ENCODE measurements at regions not wholly inside any gene's neighbourhood (a gene's known extent, or its start where the extent isn't known, plus 50 kb on each side); places are given as distances from the start of the nearest gene placed in this dataset.

DNA sequence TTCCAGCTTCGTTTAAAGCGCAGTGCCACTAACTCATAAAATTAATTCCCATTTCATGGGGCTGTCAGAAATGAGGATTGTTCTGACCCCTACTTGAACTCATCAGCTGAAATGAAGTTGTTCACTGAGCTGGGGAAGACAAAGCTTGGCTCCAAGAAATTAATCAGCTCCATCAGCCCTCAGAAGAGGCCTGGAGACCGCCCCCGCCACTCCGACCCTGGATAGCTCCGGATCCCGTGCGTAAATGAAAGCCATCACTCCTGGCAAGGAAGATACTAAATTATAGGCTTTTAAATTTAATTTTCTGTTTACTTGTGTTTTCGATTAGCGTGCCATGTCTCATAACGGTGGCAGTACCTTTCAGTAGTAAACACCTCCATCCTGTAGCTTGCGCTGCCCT lies 142.8 kb upstream of the IRX2 start (continued):
- TF ChIP-seq, protein P1, sequence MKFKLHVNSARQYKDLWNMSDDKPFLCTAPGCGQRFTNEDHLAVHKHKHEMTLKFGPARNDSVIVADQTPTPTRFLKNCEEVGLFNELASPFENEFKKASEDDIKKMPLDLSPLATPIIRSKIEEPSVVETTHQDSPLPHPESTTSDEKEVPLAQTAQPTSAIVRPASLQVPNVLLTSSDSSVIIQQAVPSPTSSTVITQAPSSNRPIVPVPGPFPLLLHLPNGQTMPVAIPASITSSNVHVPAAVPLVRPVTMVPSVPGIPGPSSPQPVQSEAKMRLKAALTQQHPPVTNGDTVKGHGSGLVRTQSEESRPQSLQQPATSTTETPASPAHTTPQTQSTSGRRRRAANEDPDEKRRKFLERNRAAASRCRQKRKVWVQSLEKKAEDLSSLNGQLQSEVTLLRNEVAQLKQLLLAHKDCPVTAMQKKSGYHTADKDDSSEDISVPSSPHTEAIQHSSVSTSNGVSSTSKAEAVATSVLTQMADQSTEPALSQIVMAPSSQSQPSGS (CRISPR knock-in tag; IDR thresholded peaks at IDR 0.05; ENCODE audit: borderline replicate concordance, low read depth): no peak
- TF ChIP-seq HMGA2 (CRISPR knock-in tag; IDR thresholded peaks at IDR 0.05): no peak
- TF ChIP-seq, protein P2, sequence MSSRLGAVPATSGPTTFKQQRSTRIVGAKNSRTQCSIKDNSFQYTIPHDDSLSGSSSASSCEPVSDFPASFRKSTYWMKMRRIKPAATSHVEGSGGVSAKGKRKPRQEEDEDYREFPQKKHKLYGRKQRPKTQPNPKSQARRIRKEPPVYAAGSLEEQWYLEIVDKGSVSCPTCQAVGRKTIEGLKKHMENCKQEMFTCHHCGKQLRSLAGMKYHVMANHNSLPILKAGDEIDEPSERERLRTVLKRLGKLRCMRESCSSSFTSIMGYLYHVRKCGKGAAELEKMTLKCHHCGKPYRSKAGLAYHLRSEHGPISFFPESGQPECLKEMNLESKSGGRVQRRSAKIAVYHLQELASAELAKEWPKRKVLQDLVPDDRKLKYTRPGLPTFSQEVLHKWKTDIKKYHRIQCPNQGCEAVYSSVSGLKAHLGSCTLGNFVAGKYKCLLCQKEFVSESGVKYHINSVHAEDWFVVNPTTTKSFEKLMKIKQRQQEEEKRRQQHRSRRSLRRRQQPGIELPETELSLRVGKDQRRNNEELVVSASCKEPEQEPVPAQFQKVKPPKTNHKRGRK (CRISPR knock-in tag; IDR thresholded peaks at IDR 0.05; ENCODE audit: borderline replicate concordance): no peak

DNA sequence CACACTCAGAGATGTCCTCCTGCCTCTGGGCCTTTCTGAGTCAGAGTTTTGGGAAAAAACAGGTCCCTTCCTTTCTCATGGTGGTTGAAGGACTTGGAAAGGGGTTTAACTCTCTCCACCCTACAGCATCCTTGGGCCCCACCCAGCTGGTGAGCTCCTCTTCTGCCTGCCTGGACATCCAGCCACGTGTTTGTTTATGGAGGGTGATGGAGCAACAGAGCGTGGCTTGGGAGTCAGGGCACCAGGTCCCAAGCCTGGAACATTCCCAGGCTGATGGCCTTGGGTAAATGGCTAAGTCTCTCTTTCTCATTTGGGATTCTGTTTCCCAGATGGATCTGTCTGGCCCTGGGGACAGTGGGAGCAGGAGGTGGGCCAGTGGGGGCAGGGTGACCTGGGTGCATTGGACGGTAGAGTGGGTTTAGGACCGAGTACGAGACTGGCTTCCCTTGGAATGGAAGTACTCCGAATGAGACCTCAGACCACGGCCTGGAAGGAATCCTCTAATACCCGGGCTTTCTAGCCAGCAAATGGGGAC lies 141.1 kb upstream of the IRX2 start:
- no peak for ATAC-seq
- CTCF ChIA-PET: no interaction called here
- H3K27ac Mint-ChIP-seq: no peak overlapping the region
- TF ChIP-seq, protein P3, sequence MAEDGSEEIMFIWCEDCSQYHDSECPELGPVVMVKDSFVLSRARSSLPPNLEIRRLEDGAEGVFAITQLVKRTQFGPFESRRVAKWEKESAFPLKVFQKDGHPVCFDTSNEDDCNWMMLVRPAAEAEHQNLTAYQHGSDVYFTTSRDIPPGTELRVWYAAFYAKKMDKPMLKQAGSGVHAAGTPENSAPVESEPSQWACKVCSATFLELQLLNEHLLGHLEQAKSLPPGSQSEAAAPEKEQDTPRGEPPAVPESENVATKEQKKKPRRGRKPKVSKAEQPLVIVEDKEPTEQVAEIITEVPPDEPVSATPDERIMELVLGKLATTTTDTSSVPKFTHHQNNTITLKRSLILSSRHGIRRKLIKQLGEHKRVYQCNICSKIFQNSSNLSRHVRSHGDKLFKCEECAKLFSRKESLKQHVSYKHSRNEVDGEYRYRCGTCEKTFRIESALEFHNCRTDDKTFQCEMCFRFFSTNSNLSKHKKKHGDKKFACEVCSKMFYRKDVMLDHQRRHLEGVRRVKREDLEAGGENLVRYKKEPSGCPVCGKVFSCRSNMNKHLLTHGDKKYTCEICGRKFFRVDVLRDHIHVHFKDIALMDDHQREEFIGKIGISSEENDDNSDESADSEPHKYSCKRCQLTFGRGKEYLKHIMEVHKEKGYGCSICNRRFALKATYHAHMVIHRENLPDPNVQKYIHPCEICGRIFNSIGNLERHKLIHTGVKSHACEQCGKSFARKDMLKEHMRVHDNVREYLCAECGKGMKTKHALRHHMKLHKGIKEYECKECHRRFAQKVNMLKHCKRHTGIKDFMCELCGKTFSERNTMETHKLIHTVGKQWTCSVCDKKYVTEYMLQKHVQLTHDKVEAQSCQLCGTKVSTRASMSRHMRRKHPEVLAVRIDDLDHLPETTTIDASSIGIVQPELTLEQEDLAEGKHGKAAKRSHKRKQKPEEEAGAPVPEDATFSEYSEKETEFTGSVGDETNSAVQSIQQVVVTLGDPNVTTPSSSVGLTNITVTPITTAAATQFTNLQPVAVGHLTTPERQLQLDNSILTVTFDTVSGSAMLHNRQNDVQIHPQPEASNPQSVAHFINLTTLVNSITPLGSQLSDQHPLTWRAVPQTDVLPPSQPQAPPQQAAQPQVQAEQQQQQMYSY (CRISPR knock-in tag; IDR thresholded peaks at IDR 0.05): no peak
- TF ChIP-seq NR2C2 (CRISPR knock-in tag; IDR thresholded peaks at IDR 0.05) (no peak), ZNF138 (CRISPR knock-in tag; conservative IDR thresholded peaks at IDR 0.05) (no peak), ZNF416 (CRISPR knock-in tag; IDR thresholded peaks at IDR 0.05) (no peak), GRHL2 (CRISPR knock-in tag; IDR thresholded peaks at IDR 0.05; ENCODE audit: insufficient replicate concordance, severe bottlenecking) (no peak), CREM (CRISPR knock-in tag; IDR thresholded peaks at IDR 0.05) (no peak), FOXK1 (CRISPR knock-in tag; IDR thresholded peaks at IDR 0.05) (no peak), SMAD3 (CRISPR knock-in tag; IDR thresholded peaks at IDR 0.05; ENCODE audit: borderline replicate concordance) (no peak), ZNF219 (CRISPR knock-in tag; IDR thresholded peaks at IDR 0.05; ENCODE audit: borderline replicate concordance) (no peak), MXD4 (CRISPR knock-in tag; IDR thresholded peaks at IDR 0.05; ENCODE audit: borderline replicate concordance) (no peak), ELF4 (CRISPR knock-in tag; IDR thresholded peaks at IDR 0.05; ENCODE audit: low read depth) (no peak), GABPB1 (CRISPR knock-in tag; IDR thresholded peaks at IDR 0.05) (no peak), PRRX2 (CRISPR knock-in tag; IDR thresholded peaks at IDR 0.05) (no peak)
- TF ChIP-seq, protein P4, sequence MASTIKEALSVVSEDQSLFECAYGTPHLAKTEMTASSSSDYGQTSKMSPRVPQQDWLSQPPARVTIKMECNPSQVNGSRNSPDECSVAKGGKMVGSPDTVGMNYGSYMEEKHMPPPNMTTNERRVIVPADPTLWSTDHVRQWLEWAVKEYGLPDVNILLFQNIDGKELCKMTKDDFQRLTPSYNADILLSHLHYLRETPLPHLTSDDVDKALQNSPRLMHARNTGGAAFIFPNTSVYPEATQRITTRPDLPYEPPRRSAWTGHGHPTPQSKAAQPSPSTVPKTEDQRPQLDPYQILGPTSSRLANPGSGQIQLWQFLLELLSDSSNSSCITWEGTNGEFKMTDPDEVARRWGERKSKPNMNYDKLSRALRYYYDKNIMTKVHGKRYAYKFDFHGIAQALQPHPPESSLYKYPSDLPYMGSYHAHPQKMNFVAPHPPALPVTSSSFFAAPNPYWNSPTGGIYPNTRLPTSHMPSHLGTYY (CRISPR knock-in tag; IDR thresholded peaks at IDR 0.05): no peak
- TF ChIP-seq, protein P5, sequence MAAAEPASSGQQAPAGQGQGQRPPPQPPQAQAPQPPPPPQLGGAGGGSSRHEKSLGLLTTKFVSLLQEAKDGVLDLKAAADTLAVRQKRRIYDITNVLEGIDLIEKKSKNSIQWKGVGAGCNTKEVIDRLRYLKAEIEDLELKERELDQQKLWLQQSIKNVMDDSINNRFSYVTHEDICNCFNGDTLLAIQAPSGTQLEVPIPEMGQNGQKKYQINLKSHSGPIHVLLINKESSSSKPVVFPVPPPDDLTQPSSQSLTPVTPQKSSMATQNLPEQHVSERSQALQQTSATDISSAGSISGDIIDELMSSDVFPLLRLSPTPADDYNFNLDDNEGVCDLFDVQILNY (CRISPR knock-in tag; IDR thresholded peaks at IDR 0.05): no peak
- TF ChIP-seq, protein P6, sequence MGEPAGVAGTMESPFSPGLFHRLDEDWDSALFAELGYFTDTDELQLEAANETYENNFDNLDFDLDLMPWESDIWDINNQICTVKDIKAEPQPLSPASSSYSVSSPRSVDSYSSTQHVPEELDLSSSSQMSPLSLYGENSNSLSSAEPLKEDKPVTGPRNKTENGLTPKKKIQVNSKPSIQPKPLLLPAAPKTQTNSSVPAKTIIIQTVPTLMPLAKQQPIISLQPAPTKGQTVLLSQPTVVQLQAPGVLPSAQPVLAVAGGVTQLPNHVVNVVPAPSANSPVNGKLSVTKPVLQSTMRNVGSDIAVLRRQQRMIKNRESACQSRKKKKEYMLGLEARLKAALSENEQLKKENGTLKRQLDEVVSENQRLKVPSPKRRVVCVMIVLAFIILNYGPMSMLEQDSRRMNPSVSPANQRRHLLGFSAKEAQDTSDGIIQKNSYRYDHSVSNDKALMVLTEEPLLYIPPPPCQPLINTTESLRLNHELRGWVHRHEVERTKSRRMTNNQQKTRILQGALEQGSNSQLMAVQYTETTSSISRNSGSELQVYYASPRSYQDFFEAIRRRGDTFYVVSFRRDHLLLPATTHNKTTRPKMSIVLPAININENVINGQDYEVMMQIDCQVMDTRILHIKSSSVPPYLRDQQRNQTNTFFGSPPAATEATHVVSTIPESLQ (CRISPR knock-in tag; IDR thresholded peaks at IDR 0.05): no peak
- no peaks in the 10 kb centered on the region for H3K4me1 Mint-ChIP-seq
- H3K36me3 Mint-ChIP-seq: no peaks in the 10 kb centered on the region
- no peak for DNase-seq (ENCODE audit: low spot score)
- no peak overlapping the region for H3K4me3 Mint-ChIP-seq
- H3K27me3 Mint-ChIP-seq (ENCODE audit: low read depth): no peaks in the 10 kb centered on the region
- no peaks in the 10 kb centered on the region for H3K9me3 Mint-ChIP-seq
- POLR2A ChIA-PET: no interaction called here

All from WTC11 (cell line).